HG03432 (cell line): ENCODE measurements at regions not wholly inside any gene's neighbourhood (a gene's known extent, or its start where the extent isn't known, plus 50 kb on each side); places are given as distances from the start of the nearest gene placed in this dataset.
"Not testable (repeated sequence)": the region's sequence is repeated elsewhere in the genome, so short reads cannot be mapped to it uniquely, and the experiment has no call there.

Source experiments
- ATAC-seq: cut with Tn5 transposase; IDR thresholded peaks from one replicate; pipeline ENCODE4 v1.9.1; 2021; ENCODE audit warnings: mild to moderate bottlenecking, moderate library complexity; ENCODE audit not compliant: unreplicated experiment

GRCh38 chr5:36462295-36463021, 143.9 kb upstream of the SLC1A3 start:
- ATAC-seq = no peak

GRCh38 chr5:36475942-36476341, 130.5 kb upstream of the SLC1A3 start:
- ATAC-seq = not testable (repeated sequence)

GRCh38 chr5:36478646-36479317, 127.6 kb upstream of the SLC1A3 start:
- no peak for ATAC-seq

GRCh38 chr5:36481454-36482120, 124.8 kb upstream of the SLC1A3 start:
- no peak for ATAC-seq

DNA sequence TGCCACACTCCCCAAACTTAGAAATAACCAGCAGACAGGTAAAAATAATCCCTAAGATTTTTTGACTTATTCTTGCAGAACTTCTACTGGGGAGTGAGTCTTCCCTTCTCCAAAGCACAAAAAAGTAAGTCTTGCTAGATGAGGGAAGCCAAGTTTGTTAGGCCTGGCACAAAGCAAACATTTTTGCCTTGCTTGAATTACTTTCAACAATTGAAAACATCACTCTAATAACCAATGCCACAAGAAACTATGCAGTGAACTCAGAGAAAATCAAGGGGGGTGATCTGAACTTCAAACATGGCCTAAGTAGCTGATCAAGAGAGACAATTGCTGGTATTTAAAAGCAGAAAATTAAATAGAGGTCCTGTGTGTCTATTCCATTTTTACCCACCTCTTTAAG, 123.6 kb upstream of the SLC1A3 start:
- ATAC-seq = no peak

GRCh38 chr5:36489505-36489904, 116.9 kb upstream of the SLC1A3 start:
- ATAC-seq = no peak

- ATAC-seq = no peak
Observed at GRCh38 chr5:36491856-36492255, 114.5 kb upstream of the SLC1A3 start.

DNA sequence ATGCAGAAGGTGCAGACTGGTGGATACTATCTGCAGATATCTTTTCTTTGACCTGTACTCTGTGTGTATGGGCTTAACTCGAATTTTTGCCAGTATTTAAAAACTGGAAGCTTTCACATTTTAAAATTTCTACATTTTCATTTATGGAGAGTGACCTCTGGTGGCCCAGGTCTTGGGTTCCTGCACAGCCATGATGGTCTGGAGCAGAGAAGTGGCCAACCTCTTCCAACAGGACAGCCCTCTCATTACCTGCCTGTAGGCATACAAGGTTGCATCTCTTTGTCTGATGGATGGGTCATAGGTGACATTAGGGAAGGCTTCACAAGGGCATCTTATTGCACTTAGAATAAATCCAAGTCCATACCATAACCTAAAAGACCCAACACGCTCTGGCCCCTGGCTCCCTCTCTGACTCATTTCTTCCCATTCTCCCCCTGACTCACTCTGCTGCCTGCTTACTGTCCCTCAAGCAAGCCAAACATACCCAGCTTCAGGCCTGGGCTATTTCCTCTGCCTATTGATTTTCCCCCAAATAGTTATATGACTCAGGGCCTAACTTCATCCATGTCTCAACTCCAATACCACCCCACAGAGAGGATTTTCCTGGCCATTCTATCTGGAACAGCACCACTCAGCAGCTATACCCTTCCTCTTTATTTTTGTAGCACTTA, 113.3 kb upstream of the SLC1A3 start:
- no peak for ATAC-seq

GRCh38 chr5:36494028-36494427, 112.4 kb upstream of the SLC1A3 start:
- ATAC-seq = no peak

DNA sequence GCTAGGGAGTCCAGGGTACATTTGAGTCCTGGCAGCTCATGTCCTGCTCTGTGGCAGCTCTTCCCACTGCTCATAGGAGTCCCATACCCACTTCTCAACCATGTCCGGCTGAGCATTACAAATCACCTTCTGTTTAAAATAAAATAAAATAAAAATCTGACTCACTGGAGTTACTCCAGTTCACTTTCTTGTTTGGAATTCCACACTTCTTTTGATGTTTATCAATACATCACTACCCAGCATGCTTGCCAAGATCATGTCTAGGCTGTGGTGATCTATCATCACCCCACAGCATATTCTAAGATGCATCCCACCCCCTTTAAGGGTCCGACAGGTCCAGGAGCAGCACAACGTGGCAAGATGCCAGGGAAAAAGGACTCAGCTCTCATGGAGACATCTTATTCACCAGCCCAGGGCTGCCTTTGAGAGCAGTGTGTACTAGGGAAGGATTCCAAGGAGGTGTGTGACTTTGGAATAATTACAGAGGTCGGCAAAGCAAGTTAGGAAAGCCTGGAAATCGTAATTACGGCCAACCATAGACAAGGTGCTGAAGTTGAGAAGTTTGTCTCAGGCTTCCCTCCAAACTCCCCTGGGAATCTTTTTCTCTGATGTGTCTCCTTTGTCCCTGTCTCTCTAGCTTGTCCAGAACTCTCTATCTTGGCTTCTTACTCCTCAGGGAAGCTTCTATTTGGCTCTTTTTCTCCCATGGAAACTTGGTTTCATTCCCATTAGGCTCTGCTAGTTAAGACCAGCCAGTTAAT, 111.4 kb upstream of the SLC1A3 start:
- ATAC-seq = no peak

- ATAC-seq = no peak
Observed at GRCh38 chr5:36495611-36496010, 110.8 kb upstream of the SLC1A3 start.

DNA sequence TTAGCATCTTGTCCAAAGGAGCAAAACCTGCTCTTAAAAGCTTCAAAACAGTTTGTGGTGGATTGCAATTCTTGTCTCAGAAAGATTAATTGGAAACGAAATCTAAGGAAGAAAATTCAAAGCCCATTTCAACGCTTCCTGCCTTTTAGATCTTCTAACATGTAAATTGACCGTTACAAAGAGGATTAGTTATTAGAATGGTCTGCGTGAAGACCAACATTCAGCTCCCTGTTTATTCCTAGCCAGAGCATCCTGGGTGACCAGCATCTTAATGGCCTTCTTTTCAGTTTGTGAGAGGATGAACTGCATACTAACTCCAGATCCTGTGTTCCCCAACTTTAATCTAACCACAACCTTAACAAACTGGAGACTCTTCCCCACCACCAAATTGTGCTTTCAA, 109.9 kb upstream of the SLC1A3 start:
- ATAC-seq = no peak

DNA sequence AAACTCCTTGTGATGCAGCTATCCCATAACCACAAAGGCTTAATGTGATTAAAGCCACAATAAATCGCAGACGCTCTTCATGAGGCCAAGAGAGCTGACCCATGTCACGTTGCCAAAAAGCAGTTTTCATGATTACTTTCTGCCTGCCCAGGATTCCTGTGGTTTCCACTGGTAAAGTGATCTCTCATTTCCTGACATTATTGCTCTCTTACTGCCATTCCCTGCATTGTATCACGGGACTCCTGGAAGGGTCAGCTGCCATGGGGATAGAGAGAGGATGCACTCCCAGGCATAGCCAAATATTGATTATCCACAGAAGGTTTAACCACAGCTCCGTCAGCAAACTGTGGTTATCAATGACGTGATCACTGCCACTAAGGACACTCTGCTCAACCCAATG, 103.8 kb upstream of the SLC1A3 start:
- no peak for ATAC-seq

- no peak for ATAC-seq
Observed at GRCh38 chr5:36505021-36505420, 101.4 kb upstream of the SLC1A3 start.

DNA sequence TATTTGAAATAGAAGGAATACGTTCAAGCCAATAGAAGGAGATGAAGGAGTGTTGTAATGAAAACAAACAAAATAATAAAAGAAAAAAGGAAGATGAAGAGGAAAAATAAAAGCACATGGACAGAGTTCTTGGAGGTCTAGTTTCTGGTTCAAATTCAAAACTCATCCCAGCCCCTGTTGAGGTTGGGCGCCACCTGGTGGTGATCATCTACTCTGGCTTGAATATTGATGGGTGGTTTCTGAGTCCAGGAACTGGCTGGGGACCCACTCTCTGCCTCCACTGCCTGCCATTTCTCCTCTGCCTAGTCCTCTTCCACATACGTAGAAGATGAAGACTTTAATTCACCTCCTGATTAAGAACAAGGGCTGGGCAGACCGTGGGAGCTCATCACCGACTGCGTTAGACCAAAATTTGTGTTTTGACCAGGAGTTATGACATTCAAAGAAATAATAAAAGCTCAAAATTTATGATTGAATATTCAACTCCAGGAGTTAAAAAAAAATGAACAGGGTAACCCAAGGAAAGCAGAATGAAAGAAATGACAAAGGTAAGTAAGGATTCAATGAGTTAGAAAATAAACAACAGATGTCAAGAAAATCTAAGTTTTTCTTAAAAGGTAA, 99.0 kb upstream of the SLC1A3 start:
- peak; percentile 60 for ATAC-seq

DNA sequence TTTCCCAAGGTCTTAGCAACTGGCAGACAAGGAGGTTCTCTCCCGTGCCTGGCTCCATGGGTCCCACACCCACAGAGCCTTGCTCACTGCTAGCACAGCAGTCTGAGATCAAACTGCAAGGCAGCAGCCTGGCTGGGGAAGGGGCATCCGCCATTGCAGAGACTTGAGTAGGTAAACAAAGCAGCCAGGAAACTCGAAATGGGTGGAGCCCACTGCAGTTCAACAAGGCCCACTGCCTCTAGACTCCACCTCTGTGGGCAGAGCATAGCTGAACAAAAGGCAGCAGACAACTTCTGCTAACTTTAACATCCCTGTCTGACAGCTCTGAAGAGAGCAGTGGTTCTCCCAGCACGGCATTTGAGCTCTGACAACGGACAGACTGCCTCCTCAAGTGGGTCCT, 98.1 kb upstream of the SLC1A3 start:
- not testable (repeated sequence) for ATAC-seq

- ATAC-seq = not testable (repeated sequence)
Observed at GRCh38 chr5:36513647-36514046, 92.8 kb upstream of the SLC1A3 start.

GRCh38 chr5:36519881-36520280, 86.5 kb upstream of the SLC1A3 start:
- ATAC-seq = no peak

DNA sequence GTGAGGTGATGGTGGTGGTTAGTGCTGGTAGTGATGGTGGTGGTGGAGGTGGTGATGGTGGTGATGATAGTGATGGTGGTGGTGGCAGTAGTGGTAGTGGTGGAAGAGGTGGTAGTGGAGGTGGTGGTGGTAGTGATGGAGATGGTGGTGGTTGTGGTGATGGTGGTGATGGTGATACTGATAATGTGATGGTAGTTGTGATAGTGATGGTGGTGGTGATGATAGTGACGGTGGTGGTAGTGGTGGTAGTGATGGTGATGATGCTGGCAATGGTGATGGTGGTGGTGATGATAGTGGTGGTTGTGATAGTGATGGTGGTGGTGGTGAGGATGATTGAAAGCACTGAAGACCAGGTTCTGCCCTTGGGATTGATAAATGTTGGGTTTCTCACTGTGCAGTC, 85.2 kb upstream of the SLC1A3 start:
- no peak for ATAC-seq
